ENCODE measurements at regions not wholly inside any gene's neighbourhood (a gene's known extent, or its start where the extent isn't known, plus 50 kb on each side); places are given as distances from the start of the nearest gene placed in this dataset.

DNA sequence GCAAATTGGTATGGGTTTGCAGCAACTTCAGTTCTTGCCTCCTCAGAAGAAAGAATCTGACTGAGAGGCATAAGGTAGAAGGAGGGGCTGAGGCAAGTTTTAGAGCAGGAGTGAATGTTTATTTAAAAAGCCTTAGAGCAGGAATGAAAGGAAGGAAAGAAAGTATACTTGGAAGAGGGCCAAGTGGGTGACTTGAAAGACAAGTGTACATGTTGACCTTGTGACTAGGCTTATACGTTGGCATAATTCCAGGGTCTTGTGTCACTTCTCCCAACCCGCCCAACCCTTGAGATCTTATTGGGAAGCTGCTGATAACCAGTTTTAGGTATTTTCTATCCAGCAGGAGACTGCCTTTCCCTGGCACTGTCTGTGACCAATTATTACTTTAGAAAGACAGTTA, 436.9 kb upstream of the ZNF717 start:
- TF ChIP-seq, protein P1, sequence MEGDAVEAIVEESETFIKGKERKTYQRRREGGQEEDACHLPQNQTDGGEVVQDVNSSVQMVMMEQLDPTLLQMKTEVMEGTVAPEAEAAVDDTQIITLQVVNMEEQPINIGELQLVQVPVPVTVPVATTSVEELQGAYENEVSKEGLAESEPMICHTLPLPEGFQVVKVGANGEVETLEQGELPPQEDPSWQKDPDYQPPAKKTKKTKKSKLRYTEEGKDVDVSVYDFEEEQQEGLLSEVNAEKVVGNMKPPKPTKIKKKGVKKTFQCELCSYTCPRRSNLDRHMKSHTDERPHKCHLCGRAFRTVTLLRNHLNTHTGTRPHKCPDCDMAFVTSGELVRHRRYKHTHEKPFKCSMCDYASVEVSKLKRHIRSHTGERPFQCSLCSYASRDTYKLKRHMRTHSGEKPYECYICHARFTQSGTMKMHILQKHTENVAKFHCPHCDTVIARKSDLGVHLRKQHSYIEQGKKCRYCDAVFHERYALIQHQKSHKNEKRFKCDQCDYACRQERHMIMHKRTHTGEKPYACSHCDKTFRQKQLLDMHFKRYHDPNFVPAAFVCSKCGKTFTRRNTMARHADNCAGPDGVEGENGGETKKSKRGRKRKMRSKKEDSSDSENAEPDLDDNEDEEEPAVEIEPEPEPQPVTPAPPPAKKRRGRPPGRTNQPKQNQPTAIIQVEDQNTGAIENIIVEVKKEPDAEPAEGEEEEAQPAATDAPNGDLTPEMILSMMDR (conservative IDR thresholded peaks at IDR 0.05; ENCODE audit: low read length): no peak
- no peak for TF ChIP-seq EZH2phosphoT487 (IDR thresholded peaks at IDR 0.05; ENCODE audit: borderline replicate concordance)
- Histone ChIP-seq H3K4me1 (ENCODE audit: insufficient read depth, low read length, poor library complexity, severe bottlenecking) (no peaks in the 10 kb centered on the region), H4K20me1 (ENCODE audit: insufficient read depth, low read length, poor library complexity, severe bottlenecking) (no peaks in the 10 kb centered on the region), H2AFZ (ENCODE audit: low read length) (no peak overlapping the region), H3K4me3 (ENCODE audit: low read length, poor library complexity, severe bottlenecking) (no peak overlapping the region), H3K36me3 (ENCODE audit: insufficient read depth, low read length) (no peaks in the 10 kb centered on the region), H3K9ac (ENCODE audit: low read depth, low read length, poor library complexity, severe bottlenecking) (no peak overlapping the region), H3K79me2 (ENCODE audit: insufficient read depth, low read length) (no peaks in the 10 kb centered on the region), H3K9me2 (replicated peaks; ENCODE audit: low read depth, low read length) (no peaks in the 10 kb centered on the region), H3F3A (ENCODE audit: low read depth) (no peaks in the 10 kb centered on the region), H3K27me3 (ENCODE audit: insufficient read depth, low read length, poor library complexity, severe bottlenecking) (no peaks in the 10 kb centered on the region), H3K9me3 (ENCODE audit: insufficient read depth, low read depth, low read length) (no peaks in the 10 kb centered on the region), H3K4me2 (ENCODE audit: low read depth, low read length, poor library complexity, severe bottlenecking) (no peak overlapping the region)

DNA sequence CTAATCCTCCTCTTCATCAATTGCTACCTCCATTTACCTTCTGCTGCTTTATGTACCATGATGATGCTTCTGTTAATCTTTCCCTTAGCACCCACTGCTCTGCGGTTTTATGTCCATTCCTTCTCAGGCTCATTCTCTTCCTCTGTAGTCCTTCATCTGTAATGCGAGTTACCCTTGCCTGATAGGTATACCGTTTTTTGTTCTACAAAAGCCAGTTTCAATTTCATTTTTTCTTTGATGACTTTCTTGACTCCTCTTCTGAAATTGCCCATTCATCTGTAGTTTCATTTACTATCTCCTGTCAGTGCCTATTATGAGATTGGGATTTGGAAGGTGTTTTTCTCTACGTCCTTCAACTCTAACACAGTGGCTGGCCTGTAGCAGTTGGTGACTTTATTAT, 445.9 kb upstream of the ZNF717 start:
- Histone ChIP-seq H3K36me3 (ENCODE audit: insufficient read depth, low read length) (no peaks in the 10 kb centered on the region), H3K4me3 (ENCODE audit: low read length, poor library complexity, severe bottlenecking) (no peak overlapping the region)
- TF ChIP-seq, protein P1 (conservative IDR thresholded peaks at IDR 0.05; ENCODE audit: low read length): no peak
- TF ChIP-seq EZH2phosphoT487 (IDR thresholded peaks at IDR 0.05; ENCODE audit: borderline replicate concordance): no peak

DNA sequence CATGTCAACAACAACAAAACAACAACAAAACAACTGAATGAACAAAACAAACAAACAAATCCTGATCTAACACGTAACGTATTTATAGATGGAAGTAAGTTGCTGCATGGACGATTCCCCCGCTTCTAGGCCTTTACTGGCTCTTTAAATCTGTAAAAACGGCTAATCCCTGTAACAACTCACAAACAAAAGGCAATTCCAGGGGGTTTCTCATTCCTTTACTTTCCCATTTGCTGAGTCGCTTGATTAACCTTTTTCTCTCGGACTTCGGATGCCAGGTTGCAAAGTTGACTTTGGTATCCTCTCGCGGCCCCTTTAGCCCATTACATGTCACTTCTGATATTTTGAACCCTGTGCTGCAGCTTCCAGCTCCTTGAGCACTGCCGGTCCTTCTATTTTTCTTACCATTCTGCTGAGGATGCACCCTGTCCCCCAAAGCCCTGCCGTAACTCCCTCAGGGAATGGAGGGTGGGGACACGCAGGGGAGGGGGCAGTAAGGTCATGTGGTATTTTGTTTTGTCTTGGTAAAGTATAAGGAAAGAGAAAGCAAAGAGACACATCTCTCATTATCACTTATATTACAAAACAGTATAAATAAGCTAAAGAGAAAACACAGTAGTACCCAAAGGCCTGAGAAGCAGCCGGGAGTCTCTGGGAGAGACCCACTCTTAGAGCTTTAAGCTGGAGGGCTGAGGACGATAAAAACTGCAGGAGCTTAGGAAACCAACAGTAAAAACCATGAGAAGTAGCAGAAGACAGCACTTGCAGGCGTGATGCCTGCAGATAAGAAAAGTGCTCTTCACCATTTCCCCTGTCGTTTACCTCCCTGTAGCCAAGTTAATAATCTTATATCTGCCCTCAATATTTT, 457.8 kb upstream of the ZNF717 start:
- Histone ChIP-seq H3K36me3 (ENCODE audit: insufficient read depth, low read length) (no peaks in the 10 kb centered on the region), H3K79me2 (ENCODE audit: insufficient read depth, low read length) (no peaks in the 10 kb centered on the region), H3K9ac (ENCODE audit: low read depth, low read length, poor library complexity, severe bottlenecking) (no peak overlapping the region), H3K4me2 (ENCODE audit: low read depth, low read length, poor library complexity, severe bottlenecking) (no peak overlapping the region), H3K4me3 (ENCODE audit: low read length, poor library complexity, severe bottlenecking) (no peak overlapping the region), H3K27me3 (ENCODE audit: insufficient read depth, low read length, poor library complexity, severe bottlenecking) (no peaks in the 10 kb centered on the region), H3K9me3 (ENCODE audit: insufficient read depth, low read depth, low read length) (no peaks in the 10 kb centered on the region), H2AFZ (ENCODE audit: low read length) (no peak overlapping the region), H3K9me2 (replicated peaks; ENCODE audit: low read depth, low read length) (no peaks in the 10 kb centered on the region), H3K4me1 (ENCODE audit: insufficient read depth, low read length, poor library complexity, severe bottlenecking) (no peaks in the 10 kb centered on the region), H4K20me1 (ENCODE audit: insufficient read depth, low read length, poor library complexity, severe bottlenecking) (no peaks in the 10 kb centered on the region), H3F3A (ENCODE audit: low read depth) (no peaks in the 10 kb centered on the region)
- no peak for TF ChIP-seq EZH2phosphoT487 (IDR thresholded peaks at IDR 0.05; ENCODE audit: borderline replicate concordance)
- TF ChIP-seq, protein P1 (conservative IDR thresholded peaks at IDR 0.05; ENCODE audit: low read length): no peak

More for the DNA sequence above, 445.9 kb upstream of the ZNF717 start:
- H3F3A ChIP-seq (ENCODE audit: low read depth): no peaks in the 10 kb centered on the region
- H3K9me2 ChIP-seq (replicated peaks; ENCODE audit: low read depth, low read length): no peaks in the 10 kb centered on the region
- H3K4me1 ChIP-seq (ENCODE audit: insufficient read depth, low read length, poor library complexity, severe bottlenecking): no peaks in the 10 kb centered on the region
- no peaks in the 10 kb centered on the region for H3K27me3 ChIP-seq (ENCODE audit: insufficient read depth, low read length, poor library complexity, severe bottlenecking)
- no peak overlapping the region for H3K9ac ChIP-seq (ENCODE audit: low read depth, low read length, poor library complexity, severe bottlenecking)
- H3K4me2 ChIP-seq (ENCODE audit: low read depth, low read length, poor library complexity, severe bottlenecking): no peak overlapping the region
- H3K9me3 ChIP-seq (ENCODE audit: insufficient read depth, low read depth, low read length): no peaks in the 10 kb centered on the region
- no peaks in the 10 kb centered on the region for H4K20me1 ChIP-seq (ENCODE audit: insufficient read depth, low read length, poor library complexity, severe bottlenecking)
- H3K79me2 ChIP-seq (ENCODE audit: insufficient read depth, low read length): no peaks in the 10 kb centered on the region
- H2AFZ ChIP-seq (ENCODE audit: low read length): no peak overlapping the region

Data from Loucy (cell line).